Esophagus squamous epithelium (tissue), 5 donors: ENCODE measurements at regions not wholly inside any gene's neighbourhood (a gene's known extent, or its start where the extent isn't known, plus 50 kb on each side); places are given as distances from the start of the nearest gene placed in this dataset.

Experiments used
- DNase-seq: peaks from one replicate; lab custom pipeline; 2025; lab: John Stamatoyannopoulos, UW
- H3K27ac ChIP-seq, 4 donors: fragments of 200-600 bp; sonication (generic); one replicate each; pipeline ENCODE4 v1.5.1; 2016 to 2019; ENCODE audit warnings: mild to moderate bottlenecking in 1 of 4
- H3K27me3 ChIP-seq, 4 donors: fragments of 200-600 bp; sonication (generic); 1 replicate in 3 of 4; 2 replicates in 1 of 4; pipeline versions ENCODE4 v1.5.1 to v1.6.0; 2017 to 2021; ENCODE audit warnings: antibody characterized with exemption in 1 of 4
- H3K36me3 ChIP-seq, 3 donors: fragments of 200-600 bp; sonication (generic); one replicate each; pipeline ENCODE4 v1.5.1; 2016 to 2019
- H3K4me1 ChIP-seq, 3 donors: fragments of 200-600 bp; sonication (generic); one replicate each; pipeline ENCODE4 v1.5.1; 2017 to 2019
- H3K4me3 ChIP-seq, 4 donors: fragments of 200-600 bp; sonication (generic); 1 replicate in 3 of 4; 2 replicates in 1 of 4; pipeline ENCODE4 v1.5.1; 2016 to 2019; ENCODE audit warnings: mild to moderate bottlenecking in 2 of 4, moderate library complexity in 1 of 4
- H3K9me3 ChIP-seq, 3 donors: fragments of 200-600 bp; sonication (generic); one replicate each; pipeline ENCODE4 v1.5.1; 2016 to 2019
- POLR2A ChIP-seq, 4 donors: fragments of 450-650 bp; IDR thresholded peaks; one replicate each; pipeline ENCODE4 v1.6.1; 2017; ENCODE audit warnings: antibody characterized with exemption in 4 of 4, mild to moderate bottlenecking in 4 of 4, moderate library complexity in 3 of 4
- WGBS, 2 donors: methylation state at CpG; one replicate each; pipeline ENCODE4 v1.1.5; 2018; 5-methylcytosine and 5-hydroxymethylcytosine counted together
- intact Hi-C: fragments of 100-400 bp; cut with DNase I; formaldehyde crosslinking; loops from one replicate; pipeline ENCODE4 v1.15.0; 2022
- TF ChIP-seq, protein P1 (sequence below), 6 experiments: fragments of 450-650 bp in 4 of 6; fragments of 200-600 bp in 2 of 6; sonication (generic) in 2 of 6; IDR thresholded peaks; one replicate each; pipeline ENCODE4 v1.5.1; 2016 to 2019; ENCODE audit warnings: antibody characterized with exemption in 6 of 6, mild to moderate bottlenecking in 4 of 6, moderate library complexity in 4 of 6
- donor health status: DM: yes; HTN: yes; CAD: no.

DNA sequence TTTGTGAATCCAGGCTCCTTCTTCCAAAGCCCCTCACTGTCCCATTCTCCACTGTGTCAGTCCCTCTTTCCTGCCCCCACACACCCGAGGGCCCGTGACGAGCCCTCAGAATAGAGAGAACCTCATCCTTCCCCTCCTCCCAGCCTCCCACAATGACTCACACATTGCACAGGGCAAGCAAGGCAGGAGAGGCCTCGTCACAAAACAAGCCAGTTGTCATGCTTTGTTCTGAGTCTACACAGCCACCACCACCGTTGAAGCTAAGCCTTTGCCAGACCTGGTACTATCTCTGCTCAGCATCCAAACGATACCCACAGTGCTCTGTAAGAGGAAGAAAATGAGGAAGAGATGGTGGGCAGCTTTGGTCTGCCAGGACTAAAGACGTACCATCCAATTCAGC, 142.2 kb upstream of the ZNF366 start:
- H3K27ac ChIP-seq: no peak overlapping the region
- no peak for TF ChIP-seq POLR2A (IDR thresholded peaks at IDR 0.05)
- TF ChIP-seq, protein P1, sequence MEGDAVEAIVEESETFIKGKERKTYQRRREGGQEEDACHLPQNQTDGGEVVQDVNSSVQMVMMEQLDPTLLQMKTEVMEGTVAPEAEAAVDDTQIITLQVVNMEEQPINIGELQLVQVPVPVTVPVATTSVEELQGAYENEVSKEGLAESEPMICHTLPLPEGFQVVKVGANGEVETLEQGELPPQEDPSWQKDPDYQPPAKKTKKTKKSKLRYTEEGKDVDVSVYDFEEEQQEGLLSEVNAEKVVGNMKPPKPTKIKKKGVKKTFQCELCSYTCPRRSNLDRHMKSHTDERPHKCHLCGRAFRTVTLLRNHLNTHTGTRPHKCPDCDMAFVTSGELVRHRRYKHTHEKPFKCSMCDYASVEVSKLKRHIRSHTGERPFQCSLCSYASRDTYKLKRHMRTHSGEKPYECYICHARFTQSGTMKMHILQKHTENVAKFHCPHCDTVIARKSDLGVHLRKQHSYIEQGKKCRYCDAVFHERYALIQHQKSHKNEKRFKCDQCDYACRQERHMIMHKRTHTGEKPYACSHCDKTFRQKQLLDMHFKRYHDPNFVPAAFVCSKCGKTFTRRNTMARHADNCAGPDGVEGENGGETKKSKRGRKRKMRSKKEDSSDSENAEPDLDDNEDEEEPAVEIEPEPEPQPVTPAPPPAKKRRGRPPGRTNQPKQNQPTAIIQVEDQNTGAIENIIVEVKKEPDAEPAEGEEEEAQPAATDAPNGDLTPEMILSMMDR (IDR thresholded peaks at IDR 0.05): no peak
- no peak for DNase-seq
- no peaks in the 10 kb centered on the region for H3K36me3 ChIP-seq
- intact Hi-C loops: no loop called here
- no peaks in the 10 kb centered on the region for H3K9me3 ChIP-seq
- WGBS, 2 donors: 73 to 74% methylated on average over 6 to 7 of the region's 7 CpGs
- no peak overlapping the region for H3K4me3 ChIP-seq
- H3K27me3 ChIP-seq: peaks cover 0 to 3% (median 0%) of the 10 kb centered on the region in 4 donors
- no peaks in the 10 kb centered on the region for H3K4me1 ChIP-seq

- Histone ChIP-seq H3K4me3 (no peak overlapping the region), H3K36me3 (no peaks in the 10 kb centered on the region), H3K4me1 (no peaks in the 10 kb centered on the region), H3K27ac (no peak overlapping the region), H3K27me3 (peaks cover 0 to 3% (median 0%) of the 10 kb centered on the region in 4 donors), H3K9me3 (no peaks in the 10 kb centered on the region)
- 38 to 67% methylated on average over 1 of the region's 1 CpG for WGBS, 2 donors
- TF ChIP-seq, protein P1 (IDR thresholded peaks at IDR 0.05): no peak
- TF ChIP-seq POLR2A (IDR thresholded peaks at IDR 0.05): no peak
- DNase-seq: no peak
- intact Hi-C loops: no loop called here
These were observed 141.3 kb upstream of the ZNF366 start for GRCh38 chr5:72648480-72648879.

DNA sequence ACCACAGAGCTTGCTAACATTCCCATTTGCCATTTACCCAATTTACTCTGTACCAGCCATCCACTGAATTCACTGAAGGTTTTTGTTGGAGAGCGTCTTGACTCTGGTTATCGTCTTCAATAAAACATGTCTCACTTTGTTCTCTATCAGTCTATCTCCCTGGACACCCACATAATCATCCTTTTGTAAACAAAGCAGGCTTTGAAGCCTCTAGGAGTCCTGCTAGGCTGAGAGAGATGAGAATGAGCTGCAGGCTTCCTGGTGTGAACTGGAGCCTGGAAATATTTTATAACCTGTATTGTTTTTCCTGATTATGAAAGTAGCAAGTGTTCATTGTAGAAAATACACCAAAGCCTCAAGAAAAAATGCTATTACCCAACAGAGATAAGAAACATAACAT, 140.6 kb upstream of the ZNF366 start:
- H3K4me1 ChIP-seq: no peaks in the 10 kb centered on the region
- intact Hi-C loops: no loop called here
- H3K27ac ChIP-seq: no peak overlapping the region
- 28 to 40% methylated on average over 2 of the region's 2 CpGs for WGBS, 2 donors
- H3K9me3 ChIP-seq: no peaks in the 10 kb centered on the region
- H3K4me3 ChIP-seq: no peak overlapping the region
- no peak for DNase-seq
- H3K27me3 ChIP-seq: peaks cover 0 to 3% (median 0%) of the 10 kb centered on the region in 4 donors
- TF ChIP-seq, protein P1 (IDR thresholded peaks at IDR 0.05): no peak
- no peak for TF ChIP-seq POLR2A (IDR thresholded peaks at IDR 0.05)
- H3K36me3 ChIP-seq: no peaks in the 10 kb centered on the region

DNA sequence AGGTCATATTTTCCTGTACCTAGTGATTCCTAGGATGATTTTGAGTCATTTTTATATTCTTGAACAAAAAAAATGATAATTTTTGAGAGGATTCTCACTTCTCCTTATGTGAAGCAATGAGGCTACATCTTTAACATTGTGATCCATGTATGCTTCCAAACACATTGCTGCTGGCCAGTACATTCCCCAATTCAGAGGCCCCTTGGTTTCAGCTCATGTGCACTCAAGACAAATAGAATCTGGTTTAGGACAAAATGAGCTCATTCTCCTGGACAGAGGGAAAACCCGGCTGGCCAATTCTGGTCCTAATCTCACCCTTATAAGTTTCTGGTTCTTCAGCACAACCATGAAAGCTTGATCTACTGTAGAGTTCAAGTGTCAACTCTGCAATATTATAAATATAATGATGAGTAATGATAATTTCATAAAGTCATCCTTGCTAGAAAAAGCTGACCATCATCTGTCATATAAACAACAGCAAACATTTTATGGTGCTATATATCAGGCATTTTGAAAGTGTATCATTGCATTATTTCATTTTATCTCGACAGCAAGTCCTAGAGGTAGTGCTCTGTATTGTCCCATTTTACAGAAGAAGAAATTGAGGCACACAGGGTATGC, 139.1 kb upstream of the ZNF366 start:
- DNase-seq: no peak
- no peaks in the 10 kb centered on the region for H3K27me3 ChIP-seq
- no peak overlapping the region for H3K27ac ChIP-seq
- TF ChIP-seq, protein P1 (IDR thresholded peaks at IDR 0.05): no peak
- no peak for TF ChIP-seq POLR2A (IDR thresholded peaks at IDR 0.05)
- H3K36me3 ChIP-seq: no peaks in the 10 kb centered on the region
- no peaks in the 10 kb centered on the region for H3K9me3 ChIP-seq
- 63 to 76% methylated on average over 2 of the region's 2 CpGs for WGBS, 2 donors
- intact Hi-C loops: no loop called here
- no peaks in the 10 kb centered on the region for H3K4me1 ChIP-seq
- no peak overlapping the region for H3K4me3 ChIP-seq

- no peak for DNase-seq
- H3K27ac ChIP-seq: no peak overlapping the region
- no peaks in the 10 kb centered on the region for H3K4me1 ChIP-seq
- intact Hi-C loops: no loop called here
- H3K27me3 ChIP-seq: no peaks in the 10 kb centered on the region
- no peaks in the 10 kb centered on the region for H3K9me3 ChIP-seq
- no peak for TF ChIP-seq POLR2A (IDR thresholded peaks at IDR 0.05)
- TF ChIP-seq, protein P1 (IDR thresholded peaks at IDR 0.05): no peak
- H3K36me3 ChIP-seq: no peaks in the 10 kb centered on the region
- 67 to 70% methylated on average over 6 of the region's 6 CpGs for WGBS, 2 donors
- H3K4me3 ChIP-seq: no peak overlapping the region
These were observed 138.0 kb upstream of the ZNF366 start for GRCh38 chr5:72645064-72645846.
